ENCODE measurements at regions not wholly inside any gene's neighbourhood (a gene's known extent, or its start where the extent isn't known, plus 50 kb on each side); places are given as distances from the start of the nearest gene placed in this dataset.
"Not testable (repeated sequence)": the region's sequence is repeated elsewhere in the genome, so short reads cannot be mapped to it uniquely, and the experiment has no call there.

DNA sequence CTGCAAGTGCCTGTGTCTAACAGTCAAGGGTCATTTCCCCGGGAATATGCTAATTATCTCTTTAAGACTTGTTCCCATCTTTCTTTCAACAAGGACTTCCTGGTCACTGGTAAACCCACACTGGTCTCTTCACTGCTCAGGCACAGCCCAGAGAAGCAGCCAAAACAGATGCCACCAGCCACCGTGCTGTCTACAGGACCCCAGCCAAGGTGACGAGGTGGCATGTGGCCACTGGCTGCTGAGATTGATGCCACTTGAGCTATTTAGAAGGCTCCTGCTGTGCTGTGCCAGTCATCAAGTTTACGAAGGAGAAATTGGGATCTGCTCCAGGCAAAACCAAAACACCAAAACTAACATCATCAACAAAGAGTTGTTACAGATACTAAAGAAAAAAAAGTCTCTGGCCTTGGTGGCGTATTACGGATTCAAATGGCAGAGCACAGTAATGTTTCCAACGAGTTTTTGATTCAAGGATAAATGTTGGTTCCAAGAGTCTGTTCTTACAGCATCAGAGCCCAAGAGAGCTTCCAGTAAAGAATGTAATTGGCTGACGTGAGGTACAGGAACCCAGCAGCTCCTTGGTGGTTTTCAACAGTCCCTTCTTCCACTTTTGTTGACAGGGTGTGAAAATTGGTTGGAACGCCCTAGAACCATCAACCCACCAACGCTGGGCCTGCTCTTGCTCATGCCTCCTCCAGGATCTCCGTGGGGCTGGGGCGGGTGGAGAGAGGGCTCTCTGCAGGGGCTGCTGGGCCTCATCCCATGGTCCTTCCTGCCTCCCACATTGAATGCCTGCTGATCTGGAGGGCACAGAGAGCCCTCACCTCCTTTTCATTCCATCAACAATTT, 63.7 kb upstream of the ZCCHC2 start:
- intact Hi-C loops (cut with DNase I) = loop anchor here in 1 of 3 donors (10.0 kb wide), 1 partner anchor 46 kb away; no protein-coding TSS in a partner anchor
- no peak for ATAC-seq
- Histone ChIP-seq H3K27ac (no peak overlapping the region), H3K9me3 (no peaks in the 10 kb centered on the region), H3K36me3 (no peaks in the 10 kb centered on the region), H3K4me1 (peaks cover 0 to 7% (median 0%) of the 10 kb centered on the region in 3 donors), H3K27me3 (no peaks in the 10 kb centered on the region), H3K4me3 (no peak overlapping the region)
- DNase-seq = no peak
- TF ChIP-seq, protein P1, sequence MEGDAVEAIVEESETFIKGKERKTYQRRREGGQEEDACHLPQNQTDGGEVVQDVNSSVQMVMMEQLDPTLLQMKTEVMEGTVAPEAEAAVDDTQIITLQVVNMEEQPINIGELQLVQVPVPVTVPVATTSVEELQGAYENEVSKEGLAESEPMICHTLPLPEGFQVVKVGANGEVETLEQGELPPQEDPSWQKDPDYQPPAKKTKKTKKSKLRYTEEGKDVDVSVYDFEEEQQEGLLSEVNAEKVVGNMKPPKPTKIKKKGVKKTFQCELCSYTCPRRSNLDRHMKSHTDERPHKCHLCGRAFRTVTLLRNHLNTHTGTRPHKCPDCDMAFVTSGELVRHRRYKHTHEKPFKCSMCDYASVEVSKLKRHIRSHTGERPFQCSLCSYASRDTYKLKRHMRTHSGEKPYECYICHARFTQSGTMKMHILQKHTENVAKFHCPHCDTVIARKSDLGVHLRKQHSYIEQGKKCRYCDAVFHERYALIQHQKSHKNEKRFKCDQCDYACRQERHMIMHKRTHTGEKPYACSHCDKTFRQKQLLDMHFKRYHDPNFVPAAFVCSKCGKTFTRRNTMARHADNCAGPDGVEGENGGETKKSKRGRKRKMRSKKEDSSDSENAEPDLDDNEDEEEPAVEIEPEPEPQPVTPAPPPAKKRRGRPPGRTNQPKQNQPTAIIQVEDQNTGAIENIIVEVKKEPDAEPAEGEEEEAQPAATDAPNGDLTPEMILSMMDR (IDR thresholded peaks at IDR 0.05) = no peak
- 80 to 81% methylated on average over 12 of the region's 12 CpGs for WGBS, 2 donors
- FAIRE-seq = no peak

DNA sequence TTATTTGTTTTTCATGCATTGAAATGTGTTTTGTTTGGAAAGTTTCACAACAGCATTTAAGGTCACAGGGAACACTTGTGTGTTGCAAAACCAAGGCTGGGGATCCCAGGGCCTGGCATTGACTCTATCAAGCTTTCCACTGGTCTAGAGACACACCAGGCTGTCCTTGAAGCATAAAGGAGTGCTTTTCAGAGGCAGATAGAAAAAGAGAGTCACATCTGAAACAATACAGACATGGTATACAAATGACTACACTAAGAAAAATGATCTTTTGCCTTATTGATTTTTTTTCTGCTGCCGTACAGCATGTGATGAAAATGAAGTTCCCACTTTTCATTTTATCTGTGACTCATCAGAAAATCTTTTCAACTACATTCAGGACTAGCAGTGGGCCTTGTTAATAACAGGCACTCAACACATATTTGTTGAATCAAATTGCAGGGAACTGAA, 61.9 kb upstream of the ZCCHC2 start:
- peak overlapping the region in 2 of 4 donors; percentile 2 to 9 for H3K27ac ChIP-seq
- peak in 3 of 4 donors; percentile 61 to 73 (median 71) for ATAC-seq
- no peak for FAIRE-seq

DNA sequence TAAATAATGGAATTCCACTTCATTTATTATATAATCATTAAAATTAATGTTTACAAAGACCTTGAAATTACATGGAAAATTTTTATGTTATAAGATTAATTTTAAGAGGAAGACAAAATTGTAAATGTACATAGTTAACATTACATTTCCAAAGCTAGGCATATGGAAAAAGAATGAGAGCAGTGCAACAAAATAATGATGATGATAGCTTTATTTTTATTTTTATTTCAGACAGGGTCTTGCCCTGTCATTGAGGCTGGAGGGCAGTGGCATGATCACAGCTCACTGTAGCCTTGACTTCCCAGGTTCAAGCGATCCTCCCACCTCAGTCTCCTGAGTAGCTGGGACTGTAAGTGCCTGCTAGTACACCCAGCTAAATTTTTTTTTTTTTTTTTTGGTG, 61.2 kb upstream of the ZCCHC2 start:
- H3K9me3 ChIP-seq = no peaks in the 10 kb centered on the region
- peak overlapping the region in 1 of 4 donors; percentile 9 for H3K27ac ChIP-seq
- TF ChIP-seq, protein P1 (IDR thresholded peaks at IDR 0.05) = no peak
- ATAC-seq (no peak), FAIRE-seq (no peak), DNase-seq (no peak)
- 95% methylated on average over 1 of the region's 1 CpG for WGBS, 2 donors
- peaks cover 0 to 7% (median 0%) of the 10 kb centered on the region in 3 donors for H3K4me1 ChIP-seq
- no peaks in the 10 kb centered on the region for H3K36me3 ChIP-seq
- no peak overlapping the region for H3K4me3 ChIP-seq
- no peaks in the 10 kb centered on the region for H3K27me3 ChIP-seq
- intact Hi-C loops (cut with DNase I) = no loop called here

More for the DNA sequence above, 61.9 kb upstream of the ZCCHC2 start:
- Histone ChIP-seq H3K27me3 (no peaks in the 10 kb centered on the region), H3K9me3 (no peaks in the 10 kb centered on the region), H3K36me3 (no peaks in the 10 kb centered on the region), H3K4me3 (no peak overlapping the region), H3K4me1 (peaks cover 0 to 7% (median 0%) of the 10 kb centered on the region in 3 donors)
- TF ChIP-seq, protein P1 (IDR thresholded peaks at IDR 0.05) = no peak
- no peak for DNase-seq
- WGBS, 2 donors = 23 to 26% methylated on average over 1 of the region's 1 CpG
- intact Hi-C loops (cut with DNase I) = no loop called here

DNA sequence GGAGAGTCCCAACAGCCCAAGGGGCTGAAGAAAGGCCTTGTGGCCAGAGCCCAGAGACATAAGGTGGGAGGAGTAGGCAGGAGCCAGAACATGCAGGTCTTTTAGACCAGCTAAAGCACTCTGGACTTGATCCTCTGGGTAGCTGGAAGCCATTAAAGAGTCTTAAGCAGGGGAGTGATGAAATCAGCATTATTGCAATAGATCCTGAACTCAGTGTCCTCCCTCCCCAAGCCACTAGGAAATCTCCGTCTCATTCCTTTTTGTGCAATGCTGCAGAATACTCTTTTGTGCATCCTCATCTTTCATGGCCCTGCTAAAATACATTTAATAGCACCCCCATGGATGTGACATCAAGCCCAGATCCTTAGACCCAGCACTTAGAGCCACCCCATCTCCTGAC, 58.6 kb upstream of the ZCCHC2 start:
- ATAC-seq = no peak
- no peak overlapping the region for H3K4me3 ChIP-seq
- H3K27ac ChIP-seq = no peak overlapping the region
- no peaks in the 10 kb centered on the region for H3K36me3 ChIP-seq
- intact Hi-C loops (cut with DNase I) = no loop called here
- TF ChIP-seq, protein P1 (IDR thresholded peaks at IDR 0.05) = no peak
- no peak for FAIRE-seq
- H3K9me3 ChIP-seq = no peaks in the 10 kb centered on the region
- H3K4me1 ChIP-seq = peaks cover 0 to 7% (median 0%) of the 10 kb centered on the region in 3 donors
- H3K27me3 ChIP-seq = no peaks in the 10 kb centered on the region
- 97 to 100% methylated on average over 1 of the region's 1 CpG for WGBS, 2 donors
- DNase-seq = no peak

DNA sequence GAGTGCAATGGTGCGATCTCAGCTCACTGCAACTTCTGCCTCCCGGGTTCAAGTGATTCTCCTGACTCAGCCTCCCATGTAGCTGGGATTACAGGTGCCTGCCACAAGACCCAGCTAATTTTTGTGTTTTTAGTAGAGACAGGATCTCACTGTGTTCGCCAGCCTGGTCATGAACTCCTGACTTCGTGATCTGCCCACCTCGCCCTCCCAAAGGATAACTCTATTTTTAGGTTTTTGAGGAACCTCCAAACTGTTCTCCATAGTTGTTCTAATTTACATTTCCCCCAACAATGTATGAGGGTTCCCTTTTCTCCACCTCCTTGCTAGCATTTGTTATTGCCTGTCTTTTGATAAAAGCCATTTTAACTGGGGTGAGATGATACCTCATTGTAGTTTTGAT, 53.7 kb upstream of the ZCCHC2 start:
- H3K36me3 ChIP-seq; intact Hi-C loops (cut with DNase I); H3K9me3 ChIP-seq; DNase-seq; H3K27me3 ChIP-seq; H3K4me1 ChIP-seq; FAIRE-seq; H3K4me3 ChIP-seq; H3K27ac ChIP-seq; ATAC-seq: not testable (repeated sequence)
- WGBS, 2 donors = 93 to 95% methylated on average over 5 of the region's 5 CpGs
